Endothelial cell of umbilical vein (primary cell): ENCODE measurements at regions not wholly inside any gene's neighbourhood (a gene's known extent, or its start where the extent isn't known, plus 50 kb on each side); places are given as distances from the start of the nearest gene placed in this dataset.

ENCODE experiments used
- CTCF ChIP-seq, 2 donors: IDR thresholded peaks; 1 replicate in 1 of 2; 2 replicates in 1 of 2; pipeline ENCODE4 v1.5.1; 2011; ENCODE audit warnings: low read length in 2 of 2, mild to moderate bottlenecking in 2 of 2, moderate library complexity in 2 of 2, control low read depth in 1 of 2, inconsistent platforms in 1 of 2, low read depth in 1 of 2; ENCODE audit not compliant: insufficient read depth in 1 of 2; ENCODE audit errors: extremely low read depth in 1 of 2
- MAX ChIP-seq: IDR thresholded peaks from 2 replicates; pipeline ENCODE4 v1.6.1; 2011; ENCODE audit not compliant: insufficient read depth, insufficient read length
- POLR2A ChIP-seq: IDR thresholded peaks from 2 replicates; pipeline ENCODE4 v1.6.1; 2012; ENCODE audit warnings: low read depth, mild to moderate bottlenecking, control low read depth, low read length

GRCh38 chr2:146869328-146869727, 975.5 kb upstream of the ACVR2A start:
- TF ChIP-seq POLR2A (no peak), CTCF (IDR thresholded peaks at IDR 0.05; ENCODE audit: extremely low read depth in 1 of 2, insufficient read depth in 1 of 2, low read depth in 1 of 2, low read length in 2 of 2) (no peak), MAX (no peak)
